EH (cell line): ENCODE measurements at regions not wholly inside any gene's neighbourhood (a gene's known extent, or its start where the extent isn't known, plus 50 kb on each side); places are given as distances from the start of the nearest gene placed in this dataset.
"Not testable (repeated sequence)": the region's sequence is repeated elsewhere in the genome, so short reads cannot be mapped to it uniquely, and the experiment has no call there.

Source experiments
- DNase-seq: peaks from one replicate; pipeline ENCODE4 v3.0.0-alpha.2; 2015; ENCODE audit warnings: low read depth

DNA sequence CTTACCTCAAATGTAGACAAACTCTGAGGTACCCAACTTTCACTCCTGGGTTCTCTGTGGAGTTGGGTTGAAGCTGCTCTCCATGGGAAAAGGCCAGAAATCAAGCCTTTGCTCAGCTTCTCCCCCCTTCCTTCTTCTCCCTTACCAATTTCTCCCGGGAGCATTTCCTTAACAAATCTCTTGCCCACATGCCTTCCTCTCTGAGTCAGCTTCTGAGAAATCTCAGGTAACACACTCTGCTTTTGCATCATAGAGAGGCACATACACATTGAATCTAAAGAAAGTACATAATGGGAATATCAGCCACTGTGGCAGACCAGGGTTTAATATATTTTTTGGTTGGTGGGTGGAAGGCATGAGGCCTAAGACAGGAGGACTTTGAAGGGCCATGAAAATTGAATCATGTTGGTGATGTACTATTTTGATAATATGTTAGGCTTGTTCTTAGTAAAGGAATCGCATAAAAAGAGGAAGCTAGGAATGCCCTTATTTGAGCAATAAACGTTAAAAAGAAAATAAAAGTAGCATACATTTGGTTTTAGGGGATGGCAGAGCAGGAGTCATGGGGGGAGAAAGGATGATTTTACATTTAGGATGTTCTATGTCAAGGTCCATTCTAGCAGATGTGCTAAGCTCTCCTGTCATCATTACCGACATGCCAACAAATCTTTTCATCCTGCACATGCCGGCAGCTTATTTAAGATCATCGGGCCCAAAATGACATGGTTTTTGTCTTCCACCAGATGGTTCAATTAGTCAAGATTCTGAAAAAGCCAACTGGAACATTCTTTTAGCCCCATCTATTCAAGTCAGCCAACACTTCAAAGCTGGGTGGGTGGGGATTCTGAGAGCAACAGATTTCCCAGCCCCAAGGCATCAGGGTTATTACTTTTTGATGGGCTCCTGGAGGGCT lies 199.5 kb upstream of the CLINT1 start:
- no peak for DNase-seq

DNA sequence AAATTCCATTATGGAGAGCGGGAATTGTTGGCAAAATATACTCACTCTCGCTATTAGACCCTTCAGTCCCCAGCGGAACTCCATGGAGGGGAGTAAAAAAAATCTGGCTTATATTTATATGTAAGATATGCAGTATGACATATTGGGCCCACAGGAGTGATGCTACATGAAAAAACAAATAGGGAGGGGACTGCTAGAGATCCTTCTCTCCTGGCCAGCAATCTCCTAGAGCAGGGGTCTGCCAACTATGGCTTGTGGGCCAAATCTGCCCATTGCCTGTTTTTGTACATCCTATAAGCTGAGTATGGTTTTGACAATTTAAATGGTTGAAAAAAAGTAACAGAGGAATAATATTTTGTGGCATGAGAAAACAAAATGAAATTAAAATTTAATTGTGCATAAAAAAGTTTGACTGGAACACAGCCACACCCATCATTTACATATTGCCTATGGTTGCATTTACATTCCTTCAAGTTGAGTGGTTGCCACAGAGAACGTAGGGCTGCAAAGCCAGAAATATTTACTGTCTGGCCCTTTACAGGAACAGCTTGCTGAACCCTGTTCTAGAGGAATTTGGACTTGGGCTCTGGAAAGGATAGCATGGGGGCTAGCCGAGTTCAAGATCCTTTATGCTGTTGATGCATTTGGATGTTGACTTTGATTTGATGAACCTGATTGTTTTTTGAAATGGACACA lies 197.3 kb upstream of the CLINT1 start:
- DNase-seq, result no peak

DNA sequence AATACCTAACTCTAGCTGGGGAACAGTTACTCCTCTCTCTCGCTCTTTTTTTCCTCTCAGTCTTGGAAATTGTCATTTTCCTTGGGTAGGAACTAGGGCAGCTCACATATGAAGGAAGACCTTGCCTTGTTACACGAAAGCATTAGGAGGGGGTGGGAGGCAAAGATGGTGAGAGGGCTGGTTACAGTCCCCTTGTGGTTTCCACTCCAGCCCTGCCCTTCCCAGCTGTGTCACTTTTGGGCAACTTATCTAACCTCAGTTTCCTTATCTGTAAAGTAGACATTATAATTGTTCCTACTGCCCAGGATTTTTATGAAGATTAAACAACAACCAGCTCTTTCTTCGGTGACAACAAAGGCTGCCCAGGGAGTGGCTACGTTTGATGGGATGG lies 196.2 kb upstream of the CLINT1 start:
- DNase-seq, result no peak

DNA sequence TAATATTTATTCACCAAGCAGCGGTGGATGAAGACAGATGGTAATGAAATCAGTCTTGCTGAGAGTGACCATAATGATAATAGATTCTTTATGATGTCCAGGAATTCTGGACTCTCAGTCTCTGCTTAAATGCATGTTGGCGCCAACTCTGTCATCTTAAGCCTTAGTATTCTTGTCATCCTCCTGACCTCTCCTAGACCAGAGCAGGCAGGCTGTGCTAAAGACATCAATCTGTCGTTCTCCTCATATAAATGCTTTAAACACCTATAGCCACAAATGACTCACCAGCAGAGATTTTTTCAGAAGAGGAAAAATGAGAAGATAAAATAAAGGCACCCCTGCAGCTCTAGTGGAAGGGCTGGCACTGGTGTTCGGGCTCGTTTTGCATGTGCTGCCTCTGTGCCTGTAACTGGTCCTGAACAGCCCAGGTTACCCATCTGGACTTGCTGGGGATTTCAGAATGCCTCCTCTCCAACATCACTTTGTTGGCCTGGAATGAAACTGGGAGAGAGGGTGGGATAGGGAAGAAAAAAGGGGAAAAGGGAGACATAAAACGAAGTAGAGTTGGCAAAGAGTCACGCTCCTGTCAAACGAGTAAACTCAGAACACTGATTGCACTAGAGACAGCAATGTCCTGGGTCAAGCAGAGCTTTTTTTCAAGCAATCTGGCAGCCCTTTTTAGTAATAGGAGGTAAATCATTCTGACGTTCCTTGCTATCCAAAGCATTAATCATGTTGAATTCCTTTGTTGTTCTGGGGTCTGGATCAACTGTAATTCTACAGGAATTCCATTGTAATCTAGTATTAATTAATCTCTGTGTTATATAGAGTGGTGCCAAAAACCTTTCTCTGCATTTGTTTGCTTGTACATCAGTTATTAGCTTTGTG lies 195.5 kb upstream of the CLINT1 start:
- no peak for DNase-seq

DNA sequence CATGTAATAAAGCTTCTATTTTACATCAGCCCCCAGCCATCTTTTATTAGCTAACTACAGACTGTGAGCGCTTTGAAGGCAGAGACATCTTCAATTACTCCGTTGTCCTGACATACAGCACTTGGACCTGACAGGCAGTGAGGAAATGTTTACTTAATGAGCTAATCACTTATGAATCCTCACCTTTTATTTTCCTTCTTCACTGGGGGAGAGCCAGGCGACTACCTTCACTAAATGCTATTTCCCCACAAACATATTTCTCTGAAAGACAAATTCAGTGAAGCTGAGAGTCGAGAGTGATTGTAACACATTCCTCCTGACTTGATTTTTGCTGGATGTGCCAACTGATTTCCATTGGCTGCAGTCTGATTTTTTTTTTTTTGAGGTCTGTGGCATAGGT lies 192.1 kb upstream of the CLINT1 start:
- no peak for DNase-seq

DNA sequence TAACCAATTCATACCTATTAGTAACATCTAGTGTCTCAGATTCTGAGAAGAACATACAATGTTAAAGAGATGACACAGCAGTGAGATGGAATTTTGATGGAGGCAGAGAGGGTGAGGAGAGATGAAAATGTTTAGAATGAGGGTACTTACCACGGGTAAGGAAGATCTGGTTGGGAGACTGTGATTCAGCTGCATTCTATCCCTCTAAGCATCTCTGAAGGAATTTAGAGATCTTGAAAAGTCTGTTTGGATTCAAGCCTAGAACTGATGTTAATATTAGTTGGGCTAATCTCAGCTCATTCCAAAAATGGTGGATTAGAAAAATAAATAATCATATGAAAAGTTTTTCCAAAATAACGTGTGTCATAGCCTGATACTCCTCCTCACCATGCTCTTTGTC lies 191.5 kb upstream of the CLINT1 start:
- DNase-seq, result peak; percentile 58

DNA sequence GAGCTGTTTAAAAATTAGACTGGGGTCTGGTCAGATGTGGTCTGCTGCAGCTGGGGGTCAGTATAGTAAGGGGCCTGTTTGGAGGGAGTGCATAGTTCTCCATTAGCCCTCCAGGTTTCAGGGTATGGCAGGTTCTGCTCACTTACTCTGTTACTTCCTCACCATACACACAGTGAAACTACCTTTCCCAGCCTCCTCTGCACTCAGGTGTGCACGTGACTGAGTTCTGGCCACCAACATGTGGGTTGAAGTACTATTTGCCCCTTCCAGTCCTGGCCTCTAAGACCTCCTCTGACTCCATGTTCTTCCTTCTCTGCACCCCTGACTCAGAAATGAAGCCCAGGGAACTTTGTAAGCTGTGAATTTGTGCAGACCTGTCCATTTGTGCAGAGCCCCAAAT lies 190.5 kb upstream of the CLINT1 start:
- DNase-seq, result no peak

DNA sequence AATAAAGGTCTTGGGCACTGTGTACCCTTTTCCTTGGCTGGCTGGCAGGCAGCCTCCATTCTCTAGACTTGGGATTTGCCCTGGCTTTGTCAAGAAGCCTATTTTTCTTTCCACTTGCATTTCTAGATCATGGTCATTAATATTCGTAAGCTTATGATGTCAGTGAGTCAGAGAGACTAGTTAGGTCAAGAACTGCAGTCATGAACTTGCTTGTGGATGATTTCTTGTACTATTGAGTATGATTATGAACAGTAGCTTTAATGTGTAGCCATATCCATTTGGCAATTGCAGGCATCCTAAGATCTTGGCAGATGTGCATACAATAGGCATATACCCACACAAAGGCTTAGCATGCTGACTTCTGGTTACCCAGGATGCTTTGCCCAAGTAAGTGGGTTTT lies 186.8 kb upstream of the CLINT1 start:
- no peak for DNase-seq

DNA sequence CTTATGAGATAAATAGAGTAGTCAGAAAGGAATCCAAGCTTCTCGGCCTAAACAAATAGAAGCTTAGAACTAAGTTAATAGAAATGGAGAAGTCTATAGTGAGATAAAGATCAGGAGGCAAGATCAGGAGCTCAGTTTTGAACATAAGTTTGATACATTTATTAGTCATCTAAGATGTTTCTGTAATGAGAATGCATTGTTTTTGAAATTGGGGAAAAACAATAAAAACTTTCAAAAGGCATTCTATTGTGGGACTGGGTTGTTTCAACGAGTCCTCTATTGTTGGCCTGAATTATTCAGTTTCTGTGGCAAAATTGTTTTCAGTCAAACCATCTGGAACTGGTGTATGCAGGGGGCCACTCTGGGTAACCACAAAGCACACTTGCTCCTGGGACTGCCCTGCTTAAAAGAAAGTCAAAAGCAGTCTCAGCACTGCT lies 181.0 kb upstream of the CLINT1 start:
- no peak for DNase-seq

DNA sequence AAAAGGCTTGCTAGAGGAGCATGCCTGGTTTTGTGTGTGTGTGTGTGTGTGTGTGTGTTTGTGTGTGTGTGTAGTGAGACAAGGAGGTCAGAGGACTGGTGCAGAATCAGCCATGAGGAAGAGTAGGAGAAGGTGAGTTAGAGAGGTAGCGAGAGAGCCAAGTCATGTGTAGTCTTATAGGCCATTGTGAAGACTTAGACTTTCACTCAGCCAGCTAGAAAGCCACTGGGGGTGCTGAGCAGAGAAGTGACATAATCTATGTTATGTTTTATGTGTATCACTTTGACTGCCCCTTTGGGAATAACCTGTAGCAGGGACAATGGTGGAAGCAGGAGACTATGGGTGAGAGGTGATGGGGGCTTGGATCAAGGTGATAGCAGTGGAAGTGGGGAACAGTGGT lies 180.5 kb upstream of the CLINT1 start:
- DNase-seq, result no peak

DNA sequence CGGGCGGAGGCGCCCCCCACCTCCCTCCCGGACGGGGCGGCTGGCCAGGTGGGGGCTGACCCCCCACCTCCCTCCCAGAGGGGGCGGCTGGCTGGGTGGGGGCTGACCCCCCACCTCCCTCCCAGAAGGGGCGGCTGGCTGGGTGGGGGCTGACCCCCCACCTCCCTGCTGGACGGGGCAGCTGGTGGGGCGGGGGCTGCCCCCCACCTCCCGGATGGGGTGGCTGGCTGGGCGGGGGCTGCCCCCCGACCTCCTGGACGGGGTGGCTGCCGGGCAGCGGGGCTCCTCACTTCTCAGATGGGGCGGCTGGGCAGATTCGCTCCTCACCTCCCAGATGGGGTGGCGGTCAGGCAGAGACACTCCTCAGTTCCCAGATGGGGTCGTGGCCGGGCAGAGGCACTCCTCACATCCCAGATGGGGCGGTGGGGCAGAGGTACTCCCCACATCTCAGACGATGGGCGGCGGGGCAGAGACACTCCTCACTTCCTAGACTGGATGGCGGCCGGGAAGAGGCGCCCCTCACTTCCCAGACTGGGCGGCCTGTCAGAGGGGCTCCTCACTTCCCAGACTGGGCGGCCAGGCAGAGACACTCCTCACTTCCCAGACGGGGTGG lies 178.1 kb upstream of the CLINT1 start:
- not testable (repeated sequence) for DNase-seq

DNA sequence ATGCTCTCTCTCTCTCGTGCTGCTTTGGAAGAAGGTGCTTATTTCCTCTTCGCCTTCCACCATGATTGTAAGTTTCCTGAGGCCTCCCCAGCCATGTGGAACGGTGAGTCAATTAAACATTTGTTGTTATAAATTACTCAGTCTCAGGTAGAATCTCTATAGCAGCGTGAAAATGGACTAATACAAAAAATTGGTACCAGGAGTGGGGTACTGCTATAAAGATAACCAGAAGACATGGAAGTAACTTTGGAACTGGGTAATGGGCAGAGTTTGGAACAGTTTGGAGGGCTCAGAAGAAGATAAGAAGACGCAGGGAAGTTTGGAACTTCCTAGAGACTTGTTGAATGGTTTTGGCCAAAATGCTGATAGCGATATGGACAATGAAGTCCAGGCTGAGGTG lies 175.6 kb upstream of the CLINT1 start:
- DNase-seq, result not testable (repeated sequence)

DNA sequence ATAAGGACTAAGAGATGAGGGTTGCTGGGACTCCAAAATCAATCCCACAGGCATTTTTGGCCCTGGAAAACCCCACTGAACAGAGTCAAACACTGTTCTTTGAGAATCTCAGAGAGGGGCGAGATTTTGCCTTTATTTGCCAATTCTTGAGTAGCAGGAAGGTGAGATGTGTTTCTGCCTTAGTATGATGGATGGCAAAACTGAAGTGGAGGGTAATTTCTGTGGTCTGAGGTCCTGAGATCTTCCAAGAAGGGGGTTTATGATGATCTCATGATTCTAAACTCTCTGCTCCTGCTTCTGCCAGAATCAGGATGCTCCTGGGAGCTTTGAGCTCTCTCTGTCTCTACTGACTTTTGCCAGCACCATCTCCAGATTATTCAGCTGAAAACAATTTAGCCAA lies 174.8 kb upstream of the CLINT1 start:
- no peak for DNase-seq

DNA sequence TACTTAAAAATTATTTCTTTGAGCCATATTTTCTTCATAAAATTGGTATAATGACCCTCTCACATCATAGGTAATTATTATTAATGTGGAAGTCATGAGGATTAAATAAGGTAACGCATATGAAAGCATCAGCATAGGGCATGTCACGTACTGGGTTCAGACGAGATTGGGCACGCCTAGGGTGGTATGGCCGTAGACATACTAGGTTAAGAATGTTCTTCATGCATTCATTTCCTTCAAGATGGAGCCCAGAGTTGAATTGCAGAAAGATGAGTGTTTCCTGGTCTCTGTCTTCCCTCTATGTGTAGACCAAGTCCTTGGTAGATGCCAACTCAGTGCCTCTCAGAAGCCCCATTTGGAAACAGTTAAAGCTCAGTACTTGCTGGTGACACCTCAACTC lies 174.1 kb upstream of the CLINT1 start:
- no peak for DNase-seq

DNA sequence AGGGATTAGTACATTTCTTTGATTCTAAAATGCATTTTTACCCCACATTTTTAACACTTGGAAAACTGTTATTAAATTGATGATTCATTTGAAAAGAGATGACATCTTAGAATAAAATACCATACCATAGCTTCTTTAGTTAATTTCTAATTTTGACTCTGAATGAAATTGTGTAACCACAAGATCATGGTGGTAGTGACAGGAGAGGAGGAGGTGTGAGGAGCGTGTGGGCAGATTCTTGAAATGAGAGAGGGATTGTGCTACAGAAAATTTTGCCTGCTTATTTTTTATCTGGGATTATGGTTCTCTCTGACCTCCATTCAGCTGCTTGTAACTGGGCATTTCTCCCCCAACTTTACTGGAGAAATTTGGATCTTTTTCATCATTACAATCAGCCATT lies 173.3 kb upstream of the CLINT1 start:
- DNase-seq, result no peak

DNA sequence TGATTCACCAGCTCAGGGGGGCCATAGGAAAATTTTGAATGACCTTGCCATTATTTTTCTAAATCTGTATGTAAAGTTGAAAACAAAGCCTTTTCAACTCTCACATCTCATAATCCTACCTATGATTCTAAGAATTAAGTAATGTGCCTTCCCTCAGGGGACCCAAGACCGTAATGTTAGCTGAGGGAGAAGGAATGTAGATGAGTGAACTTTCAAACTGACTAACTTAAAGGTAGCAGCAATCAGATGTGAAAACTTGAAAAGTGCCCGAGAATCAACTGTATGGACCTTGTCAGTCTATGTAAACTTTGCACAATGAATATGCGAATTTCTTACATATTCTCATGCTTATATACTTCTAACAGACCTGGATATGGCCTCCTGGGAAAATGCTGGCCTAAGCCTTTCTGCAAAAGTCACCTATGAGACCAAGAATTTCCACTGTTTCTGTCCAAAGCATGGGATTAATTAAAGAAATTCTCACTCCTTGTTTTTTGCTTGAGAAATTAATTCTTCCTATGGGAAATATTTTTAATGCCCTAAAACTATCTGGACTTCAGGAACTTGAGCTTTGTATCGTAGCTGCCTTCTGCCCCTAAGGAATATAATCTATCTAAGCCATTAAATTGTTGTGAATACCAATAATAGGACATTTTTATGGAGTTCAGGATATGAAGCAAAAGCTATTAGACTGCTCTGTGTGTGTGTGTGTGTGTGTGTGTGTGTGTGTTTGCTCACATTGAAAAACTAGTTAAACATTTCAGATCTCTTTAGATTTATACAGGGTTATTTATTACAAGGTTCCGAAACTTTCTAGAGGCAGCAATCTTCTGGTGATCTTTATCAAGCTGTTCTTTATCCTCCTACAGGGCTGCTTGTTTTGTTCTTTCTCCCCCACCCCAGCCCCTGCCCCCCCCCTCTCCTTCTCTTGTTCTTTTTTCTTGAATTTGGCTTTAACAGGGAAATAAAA lies 169.1 kb upstream of the CLINT1 start:
- DNase-seq, result no peak

DNA sequence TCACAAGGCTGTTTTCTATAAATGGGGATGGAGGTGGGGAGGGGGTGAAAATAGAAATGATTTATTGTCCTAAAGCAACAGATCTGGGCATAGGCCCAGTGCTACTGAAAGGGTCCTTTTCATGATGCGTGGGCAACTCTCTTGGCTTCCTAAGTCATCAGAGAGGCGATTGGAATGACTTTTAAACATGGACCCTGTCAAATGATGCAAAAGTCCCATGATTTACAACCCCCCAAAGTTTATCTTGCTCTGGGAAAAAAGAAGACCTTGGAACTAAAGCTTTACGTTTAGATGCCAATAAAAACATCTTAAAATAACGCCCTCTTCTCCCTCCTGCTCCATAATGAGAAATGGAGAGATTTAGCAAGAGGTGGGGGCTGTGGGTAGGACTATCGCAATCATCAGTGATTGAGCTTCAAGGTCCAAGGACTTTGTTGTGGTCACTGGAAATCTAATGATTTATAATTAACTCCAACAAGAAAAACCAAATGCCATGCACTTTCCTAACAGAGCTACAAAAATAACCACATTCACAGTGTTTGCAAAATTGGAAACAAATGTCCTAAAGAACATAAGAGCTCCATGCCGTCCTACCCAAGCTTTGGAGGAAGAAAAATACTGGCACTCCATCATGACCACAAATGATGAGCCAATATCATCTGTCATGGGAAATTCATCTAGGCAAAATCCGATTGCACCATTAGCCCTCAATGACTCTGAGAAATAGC lies 167.5 kb upstream of the CLINT1 start:
- DNase-seq, result peak; percentile 44

DNA sequence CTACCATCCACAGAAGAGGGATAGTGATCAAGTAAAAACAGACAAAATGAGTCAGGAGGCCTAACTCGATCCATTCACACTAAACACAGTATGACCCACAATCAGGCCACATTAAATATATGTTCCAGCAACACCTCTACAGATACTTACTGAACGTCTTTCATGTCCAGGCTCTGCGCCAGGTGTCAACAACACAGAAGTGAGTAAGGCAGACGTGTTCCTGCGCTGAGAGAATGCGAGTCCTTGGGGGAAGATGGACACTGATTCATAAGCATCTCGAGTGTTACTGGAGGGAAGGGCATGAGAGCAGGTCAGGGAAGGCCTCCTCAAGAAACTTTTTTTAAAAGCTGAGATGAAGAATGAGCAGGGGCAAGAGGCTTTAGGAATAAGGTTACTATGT lies 164.3 kb upstream of the CLINT1 start:
- DNase-seq, result no peak

DNA sequence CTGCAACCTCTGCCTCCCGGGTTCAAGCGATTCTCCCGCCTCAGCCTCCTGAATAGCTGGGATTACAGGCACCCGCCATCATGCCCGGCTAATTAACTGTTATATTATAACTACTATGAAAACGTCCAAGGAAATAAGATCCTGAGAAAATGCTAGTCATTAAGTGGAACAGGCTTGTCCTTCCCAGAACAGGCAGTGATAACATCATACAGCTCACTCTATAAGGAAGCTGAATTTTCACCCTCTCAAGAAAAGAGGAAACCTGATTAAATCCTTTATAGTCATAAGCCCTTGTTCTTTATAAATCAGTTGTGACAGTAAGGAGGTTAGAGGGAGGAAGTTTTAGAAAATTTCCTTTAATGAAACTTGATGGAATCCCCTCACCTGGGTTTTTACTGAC lies 163.9 kb upstream of the CLINT1 start:
- DNase-seq, result no peak

DNA sequence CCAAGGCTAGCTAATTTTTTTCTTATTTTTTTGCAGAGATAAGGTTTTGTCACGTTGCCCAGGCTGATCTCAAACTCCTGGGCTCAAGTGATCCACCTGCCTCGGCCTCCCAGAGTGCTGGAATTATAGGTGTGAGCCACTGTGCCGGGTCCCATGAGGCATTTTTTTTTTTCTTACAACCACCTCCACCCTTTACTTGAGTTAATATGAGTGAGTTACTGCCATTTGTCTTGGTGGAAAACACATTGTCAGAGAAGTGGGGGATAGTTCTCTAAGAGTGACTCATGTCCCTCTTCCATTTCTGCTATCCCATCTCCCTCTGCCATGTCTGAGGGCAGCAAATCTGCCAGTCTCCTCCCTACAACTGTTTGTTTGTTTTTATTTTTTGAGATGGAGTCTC lies 163.4 kb upstream of the CLINT1 start:
- DNase-seq, result no peak
